Adrenal gland (tissue), 5 donors: ENCODE measurements at regions not wholly inside any gene's neighbourhood (a gene's known extent, or its start where the extent isn't known, plus 50 kb on each side); places are given as distances from the start of the nearest gene placed in this dataset.

ENCODE experiments used
- CTCF ChIP-seq, 6 experiments: fragments of 450-650 bp in 4 of 6; fragments of 200-600 bp in 2 of 6; sonication (generic) in 1 of 6; IDR thresholded peaks; 1 replicate in 5 of 6; 2 replicates in 1 of 6; pipeline versions ENCODE4 v1.5.1 to v1.8.0; 2016 to 2021; ENCODE audit warnings: antibody characterized with exemption in 6 of 6, mild to moderate bottlenecking in 2 of 6, moderate library complexity in 1 of 6
- POLR2A ChIP-seq, 2 donors: fragments of 450-650 bp; IDR thresholded peaks; one replicate each; pipeline ENCODE4 v1.6.1; 2017; ENCODE audit warnings: antibody characterized with exemption in 2 of 2, mild to moderate bottlenecking in 2 of 2, moderate library complexity in 1 of 2
- donor health status: DM: no; HTN: no; CAD: no.

- TF ChIP-seq CTCF (IDR thresholded peaks at IDR 0.05) (no peak), POLR2A (IDR thresholded peaks at IDR 0.05) (no peak)
Observed at GRCh38 chr15:69813881-69814280, 283.8 kb downstream of the TLE3 start.
